ENCODE measurements at regions not wholly inside any gene's neighbourhood (a gene's known extent, or its start where the extent isn't known, plus 50 kb on each side); places are given as distances from the start of the nearest gene placed in this dataset.
"Not testable (repeated sequence)": the region's sequence is repeated elsewhere in the genome, so short reads cannot be mapped to it uniquely, and the experiment has no call there.

GRCh38 chr2:7878266-7878665 is 803.6 kb upstream of the ID2 start:
- H3K27ac ChIP-seq (ENCODE audit: insufficient read depth, low read length, poor library complexity, severe bottlenecking); H3K4me1 Mint-ChIP-seq; DNase-seq; H3K27ac Mint-ChIP-seq; H3K4me1 ChIP-seq (ENCODE audit: control insufficient read depth, insufficient read depth, low read length, poor library complexity, severe bottlenecking); H3K36me3 Mint-ChIP-seq; H3K27me3 Mint-ChIP-seq; H3K9me3 ChIP-seq (ENCODE audit: control insufficient read depth in 2 of 2, low read length in 2 of 2); H3K4me3 Mint-ChIP-seq; H3K4me3 ChIP-seq (ENCODE audit: low read depth, low read length); H3K27me3 ChIP-seq (ENCODE audit: control insufficient read depth, insufficient read depth, low read length); H3K9me3 Mint-ChIP-seq; H3K36me3 ChIP-seq (ENCODE audit: control insufficient read depth, insufficient read depth, low read length); ATAC-seq (ENCODE audit: low read depth in 2 of 2): not testable (repeated sequence)

- no peaks in the 10 kb centered on the region for H3K27me3 ChIP-seq (ENCODE audit: control insufficient read depth, insufficient read depth, low read length)
- no peaks in the 10 kb centered on the region for H3K27me3 Mint-ChIP-seq
- no peak overlapping the region for H3K4me3 Mint-ChIP-seq
- DNase-seq: no peak
- no peak overlapping the region for H3K4me3 ChIP-seq (ENCODE audit: low read depth, low read length)
- no peak for ATAC-seq (ENCODE audit: low read depth in 2 of 2)
- no peaks in the 10 kb centered on the region for H3K36me3 ChIP-seq (ENCODE audit: control insufficient read depth, insufficient read depth, low read length)
- H3K9me3 ChIP-seq (ENCODE audit: control insufficient read depth in 2 of 2, low read length in 2 of 2): no peaks in the 10 kb centered on the region
- no peaks in the 10 kb centered on the region for H3K4me1 Mint-ChIP-seq
- no peak overlapping the region for H3K27ac Mint-ChIP-seq
- no peaks in the 10 kb centered on the region for H3K4me1 ChIP-seq (ENCODE audit: control insufficient read depth, insufficient read depth, low read length, poor library complexity, severe bottlenecking)
- no peaks in the 10 kb centered on the region for H3K36me3 Mint-ChIP-seq
- H3K27ac ChIP-seq (ENCODE audit: insufficient read depth, low read length, poor library complexity, severe bottlenecking): no peak overlapping the region
- no peaks in the 10 kb centered on the region for H3K9me3 Mint-ChIP-seq
Observed at GRCh38 chr2:7878786-7879482, 802.9 kb upstream of the ID2 start.

GRCh38 chr2:7879483-7879835 is 802.4 kb upstream of the ID2 start:
- H3K4me3 Mint-ChIP-seq: no peak overlapping the region
- H3K27ac ChIP-seq (ENCODE audit: insufficient read depth, low read length, poor library complexity, severe bottlenecking): no peak overlapping the region
- H3K36me3 Mint-ChIP-seq: no peaks in the 10 kb centered on the region
- no peak for ATAC-seq (ENCODE audit: low read depth in 2 of 2)
- H3K9me3 Mint-ChIP-seq: no peaks in the 10 kb centered on the region
- no peaks in the 10 kb centered on the region for H3K27me3 ChIP-seq (ENCODE audit: control insufficient read depth, insufficient read depth, low read length)
- no peaks in the 10 kb centered on the region for H3K36me3 ChIP-seq (ENCODE audit: control insufficient read depth, insufficient read depth, low read length)
- no peaks in the 10 kb centered on the region for H3K4me1 ChIP-seq (ENCODE audit: control insufficient read depth, insufficient read depth, low read length, poor library complexity, severe bottlenecking)
- H3K27ac Mint-ChIP-seq: no peak overlapping the region
- H3K4me3 ChIP-seq (ENCODE audit: low read depth, low read length): no peak overlapping the region
- H3K27me3 Mint-ChIP-seq: no peaks in the 10 kb centered on the region
- no peak for DNase-seq
- H3K4me1 Mint-ChIP-seq: no peaks in the 10 kb centered on the region
- no peaks in the 10 kb centered on the region for H3K9me3 ChIP-seq (ENCODE audit: control insufficient read depth in 2 of 2, low read length in 2 of 2)

- H3K27me3 ChIP-seq (ENCODE audit: control insufficient read depth, insufficient read depth, low read length): no peaks in the 10 kb centered on the region
- Mint-ChIP-seq H3K27ac (no peak overlapping the region), H3K27me3 (no peaks in the 10 kb centered on the region), H3K36me3 (no peaks in the 10 kb centered on the region), H3K9me3 (no peaks in the 10 kb centered on the region), H3K4me1 (no peaks in the 10 kb centered on the region), H3K4me3 (no peak overlapping the region)
- no peaks in the 10 kb centered on the region for H3K9me3 ChIP-seq (ENCODE audit: control insufficient read depth in 2 of 2, low read length in 2 of 2)
- ATAC-seq (ENCODE audit: low read depth in 2 of 2) (no peak), DNase-seq (no peak)
- no peaks in the 10 kb centered on the region for H3K4me1 ChIP-seq (ENCODE audit: control insufficient read depth, insufficient read depth, low read length, poor library complexity, severe bottlenecking)
- H3K27ac ChIP-seq (ENCODE audit: insufficient read depth, low read length, poor library complexity, severe bottlenecking): no peak overlapping the region
- H3K4me3 ChIP-seq (ENCODE audit: low read depth, low read length): no peak overlapping the region
- H3K36me3 ChIP-seq (ENCODE audit: control insufficient read depth, insufficient read depth, low read length): no peaks in the 10 kb centered on the region
Observed at GRCh38 chr2:7880126-7880525, 801.7 kb upstream of the ID2 start.

- DNase-seq: no peak
- Mint-ChIP-seq H3K4me3 (no peak overlapping the region), H3K9me3 (no peaks in the 10 kb centered on the region), H3K36me3 (no peaks in the 10 kb centered on the region), H3K27me3 (no peaks in the 10 kb centered on the region), H3K27ac (no peak overlapping the region), H3K4me1 (no peaks in the 10 kb centered on the region)
- H3K27me3 ChIP-seq (ENCODE audit: control insufficient read depth, insufficient read depth, low read length): no peaks in the 10 kb centered on the region
- H3K4me3 ChIP-seq (ENCODE audit: low read depth, low read length): no peak overlapping the region
- no peak for ATAC-seq (ENCODE audit: low read depth in 2 of 2)
- no peaks in the 10 kb centered on the region for H3K4me1 ChIP-seq (ENCODE audit: control insufficient read depth, insufficient read depth, low read length, poor library complexity, severe bottlenecking)
- H3K9me3 ChIP-seq (ENCODE audit: control insufficient read depth in 2 of 2, low read length in 2 of 2): no peaks in the 10 kb centered on the region
- H3K27ac ChIP-seq (ENCODE audit: insufficient read depth, low read length, poor library complexity, severe bottlenecking): no peak overlapping the region
- H3K36me3 ChIP-seq (ENCODE audit: control insufficient read depth, insufficient read depth, low read length): no peaks in the 10 kb centered on the region
Observed at GRCh38 chr2:7880566-7880965, 801.3 kb upstream of the ID2 start.

- no peak for DNase-seq
- no peaks in the 10 kb centered on the region for H3K36me3 Mint-ChIP-seq
- Histone ChIP-seq H3K27ac (ENCODE audit: insufficient read depth, low read length, poor library complexity, severe bottlenecking) (no peak overlapping the region), H3K4me1 (ENCODE audit: control insufficient read depth, insufficient read depth, low read length, poor library complexity, severe bottlenecking) (no peaks in the 10 kb centered on the region), H3K36me3 (ENCODE audit: control insufficient read depth, insufficient read depth, low read length) (no peaks in the 10 kb centered on the region), H3K27me3 (ENCODE audit: control insufficient read depth, insufficient read depth, low read length) (no peaks in the 10 kb centered on the region), H3K9me3 (ENCODE audit: control insufficient read depth in 2 of 2, low read length in 2 of 2) (no peaks in the 10 kb centered on the region), H3K4me3 (ENCODE audit: low read depth, low read length) (no peak overlapping the region)
- H3K9me3 Mint-ChIP-seq: no peaks in the 10 kb centered on the region
- H3K4me1 Mint-ChIP-seq: no peaks in the 10 kb centered on the region
- H3K4me3 Mint-ChIP-seq: no peak overlapping the region
- no peak for ATAC-seq (ENCODE audit: low read depth in 2 of 2)
- no peaks in the 10 kb centered on the region for H3K27me3 Mint-ChIP-seq
- no peak overlapping the region for H3K27ac Mint-ChIP-seq
Observed at GRCh38 chr2:7881063-7881462, 800.8 kb upstream of the ID2 start.

GRCh38 chr2:7881466-7881865 is 800.4 kb upstream of the ID2 start:
- no peak overlapping the region for H3K27ac ChIP-seq (ENCODE audit: insufficient read depth, low read length, poor library complexity, severe bottlenecking)
- ATAC-seq (ENCODE audit: low read depth in 2 of 2): no peak
- H3K27ac Mint-ChIP-seq: no peak overlapping the region
- H3K9me3 ChIP-seq (ENCODE audit: control insufficient read depth in 2 of 2, low read length in 2 of 2): no peaks in the 10 kb centered on the region
- H3K4me1 ChIP-seq (ENCODE audit: control insufficient read depth, insufficient read depth, low read length, poor library complexity, severe bottlenecking): no peaks in the 10 kb centered on the region
- H3K4me1 Mint-ChIP-seq: no peaks in the 10 kb centered on the region
- H3K9me3 Mint-ChIP-seq: no peaks in the 10 kb centered on the region
- no peaks in the 10 kb centered on the region for H3K36me3 ChIP-seq (ENCODE audit: control insufficient read depth, insufficient read depth, low read length)
- no peaks in the 10 kb centered on the region for H3K36me3 Mint-ChIP-seq
- no peak overlapping the region for H3K4me3 Mint-ChIP-seq
- no peaks in the 10 kb centered on the region for H3K27me3 Mint-ChIP-seq
- no peak overlapping the region for H3K4me3 ChIP-seq (ENCODE audit: low read depth, low read length)
- H3K27me3 ChIP-seq (ENCODE audit: control insufficient read depth, insufficient read depth, low read length): no peaks in the 10 kb centered on the region
- no peak for DNase-seq

GRCh38 chr2:7882296-7882695 is 799.6 kb upstream of the ID2 start:
- no peaks in the 10 kb centered on the region for H3K36me3 Mint-ChIP-seq
- H3K27ac Mint-ChIP-seq: no peak overlapping the region
- Histone ChIP-seq H3K27me3 (ENCODE audit: control insufficient read depth, insufficient read depth, low read length) (no peaks in the 10 kb centered on the region), H3K4me1 (ENCODE audit: control insufficient read depth, insufficient read depth, low read length, poor library complexity, severe bottlenecking) (no peaks in the 10 kb centered on the region), H3K27ac (ENCODE audit: insufficient read depth, low read length, poor library complexity, severe bottlenecking) (no peak overlapping the region), H3K36me3 (ENCODE audit: control insufficient read depth, insufficient read depth, low read length) (no peaks in the 10 kb centered on the region), H3K4me3 (ENCODE audit: low read depth, low read length) (no peak overlapping the region), H3K9me3 (ENCODE audit: control insufficient read depth in 2 of 2, low read length in 2 of 2) (no peaks in the 10 kb centered on the region)
- no peaks in the 10 kb centered on the region for H3K4me1 Mint-ChIP-seq
- DNase-seq (no peak), ATAC-seq (ENCODE audit: low read depth in 2 of 2) (no peak)
- no peak overlapping the region for H3K4me3 Mint-ChIP-seq
- H3K9me3 Mint-ChIP-seq: no peaks in the 10 kb centered on the region
- no peaks in the 10 kb centered on the region for H3K27me3 Mint-ChIP-seq
